ENCODE measurements at regions not wholly inside any gene's neighbourhood (a gene's known extent, or its start where the extent isn't known, plus 50 kb on each side); places are given as distances from the start of the nearest gene placed in this dataset.

DNA sequence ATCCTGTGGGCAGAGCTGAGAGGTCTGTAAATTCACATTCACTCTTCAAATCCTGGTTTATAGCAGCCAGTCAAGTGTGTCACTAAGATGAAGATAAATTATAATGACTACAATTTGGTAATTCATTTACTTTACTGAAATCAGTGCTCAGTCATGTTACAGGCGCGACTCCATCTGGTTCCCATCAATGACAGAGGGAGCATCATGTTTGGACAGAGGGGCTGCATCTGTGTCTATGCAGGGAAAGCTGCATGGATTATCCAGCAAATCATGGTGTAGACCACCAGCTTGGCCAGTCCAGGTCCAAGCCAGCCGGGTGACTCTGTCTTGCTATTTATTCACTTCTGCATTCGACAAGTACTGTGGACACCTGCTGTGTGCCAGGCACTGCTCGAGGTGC, 214.1 kb upstream of the ZNF32 start:
- H3K9ac ChIP-seq (ENCODE audit: low read depth, low read length) = no peak overlapping the region
- no peaks in the 10 kb centered on the region for H3K36me3 ChIP-seq (ENCODE audit: insufficient read depth, low read length)
- H3K4me1 ChIP-seq (ENCODE audit: insufficient read depth, low read length) = no peaks in the 10 kb centered on the region
- no peak for TF ChIP-seq EZH2 (IDR thresholded peaks at IDR 0.05; ENCODE audit: borderline replicate concordance, low read depth, low read length, severe bottlenecking)
- TF ChIP-seq, protein P1, sequence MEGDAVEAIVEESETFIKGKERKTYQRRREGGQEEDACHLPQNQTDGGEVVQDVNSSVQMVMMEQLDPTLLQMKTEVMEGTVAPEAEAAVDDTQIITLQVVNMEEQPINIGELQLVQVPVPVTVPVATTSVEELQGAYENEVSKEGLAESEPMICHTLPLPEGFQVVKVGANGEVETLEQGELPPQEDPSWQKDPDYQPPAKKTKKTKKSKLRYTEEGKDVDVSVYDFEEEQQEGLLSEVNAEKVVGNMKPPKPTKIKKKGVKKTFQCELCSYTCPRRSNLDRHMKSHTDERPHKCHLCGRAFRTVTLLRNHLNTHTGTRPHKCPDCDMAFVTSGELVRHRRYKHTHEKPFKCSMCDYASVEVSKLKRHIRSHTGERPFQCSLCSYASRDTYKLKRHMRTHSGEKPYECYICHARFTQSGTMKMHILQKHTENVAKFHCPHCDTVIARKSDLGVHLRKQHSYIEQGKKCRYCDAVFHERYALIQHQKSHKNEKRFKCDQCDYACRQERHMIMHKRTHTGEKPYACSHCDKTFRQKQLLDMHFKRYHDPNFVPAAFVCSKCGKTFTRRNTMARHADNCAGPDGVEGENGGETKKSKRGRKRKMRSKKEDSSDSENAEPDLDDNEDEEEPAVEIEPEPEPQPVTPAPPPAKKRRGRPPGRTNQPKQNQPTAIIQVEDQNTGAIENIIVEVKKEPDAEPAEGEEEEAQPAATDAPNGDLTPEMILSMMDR (IDR thresholded peaks at IDR 0.05; ENCODE audit: borderline replicate concordance, extremely low read depth, low read length, poor library complexity, severe bottlenecking) = no peak
- H3K9me3 ChIP-seq (ENCODE audit: insufficient read depth, low read length, severe bottlenecking) = no peaks in the 10 kb centered on the region
- H3K4me2 ChIP-seq (ENCODE audit: insufficient read depth, low read length) = no peak overlapping the region
- no peaks in the 10 kb centered on the region for H3K27me3 ChIP-seq (ENCODE audit: insufficient read depth, low read length, poor library complexity)
- no peaks in the 10 kb centered on the region for H4K20me1 ChIP-seq (ENCODE audit: insufficient read depth, low read length)
- H3K4me3 ChIP-seq (ENCODE audit: low read depth in 1 of 2, low read length in 2 of 2) = no peak overlapping the region
- ATAC-seq (ENCODE audit: insufficient read depth, low read depth) (no peak), DNase-seq (no peak)
- no peak overlapping the region for H3K27ac ChIP-seq (ENCODE audit: low read length)
- no peaks in the 10 kb centered on the region for H3K79me2 ChIP-seq (ENCODE audit: insufficient read depth, low read length)
- H2AFZ ChIP-seq (ENCODE audit: low read depth, low read length) = no peak overlapping the region

- no peaks in the 10 kb centered on the region for H3K9me3 ChIP-seq (ENCODE audit: insufficient read depth, low read length, severe bottlenecking)
- H3K4me1 ChIP-seq (ENCODE audit: insufficient read depth, low read length) = no peaks in the 10 kb centered on the region
- H3K79me2 ChIP-seq (ENCODE audit: insufficient read depth, low read length) = no peaks in the 10 kb centered on the region
- no peak overlapping the region for H3K27ac ChIP-seq (ENCODE audit: low read length)
- no peak overlapping the region for H2AFZ ChIP-seq (ENCODE audit: low read depth, low read length)
- H3K36me3 ChIP-seq (ENCODE audit: insufficient read depth, low read length) = no peaks in the 10 kb centered on the region
- H3K27me3 ChIP-seq (ENCODE audit: insufficient read depth, low read length, poor library complexity) = no peaks in the 10 kb centered on the region
- ATAC-seq (ENCODE audit: insufficient read depth, low read depth) (no peak), DNase-seq (no peak)
- no peak overlapping the region for H3K4me3 ChIP-seq (ENCODE audit: low read depth in 1 of 2, low read length in 2 of 2)
- TF ChIP-seq, protein P1 (IDR thresholded peaks at IDR 0.05; ENCODE audit: borderline replicate concordance, extremely low read depth, low read length, poor library complexity, severe bottlenecking) = no peak
- no peak for TF ChIP-seq EZH2 (IDR thresholded peaks at IDR 0.05; ENCODE audit: borderline replicate concordance, low read depth, low read length, severe bottlenecking)
- H3K9ac ChIP-seq (ENCODE audit: low read depth, low read length) = no peak overlapping the region
- no peak overlapping the region for H3K4me2 ChIP-seq (ENCODE audit: insufficient read depth, low read length)
- no peaks in the 10 kb centered on the region for H4K20me1 ChIP-seq (ENCODE audit: insufficient read depth, low read length)
Observed at GRCh38 chr10:43861966-43862751, 213.5 kb upstream of the ZNF32 start.

- ATAC-seq (ENCODE audit: insufficient read depth, low read depth) (no peak), DNase-seq (no peak)
- Histone ChIP-seq H3K27me3 (ENCODE audit: insufficient read depth, low read length, poor library complexity) (no peaks in the 10 kb centered on the region), H3K79me2 (ENCODE audit: insufficient read depth, low read length) (no peaks in the 10 kb centered on the region), H2AFZ (ENCODE audit: low read depth, low read length) (no peak overlapping the region), H3K4me1 (ENCODE audit: insufficient read depth, low read length) (no peaks in the 10 kb centered on the region), H3K9ac (ENCODE audit: low read depth, low read length) (no peak overlapping the region), H3K4me2 (ENCODE audit: insufficient read depth, low read length) (no peak overlapping the region), H4K20me1 (ENCODE audit: insufficient read depth, low read length) (no peaks in the 10 kb centered on the region), H3K9me3 (ENCODE audit: insufficient read depth, low read length, severe bottlenecking) (no peaks in the 10 kb centered on the region), H3K36me3 (ENCODE audit: insufficient read depth, low read length) (no peaks in the 10 kb centered on the region), H3K4me3 (ENCODE audit: low read depth in 1 of 2, low read length in 2 of 2) (no peak overlapping the region), H3K27ac (ENCODE audit: low read length) (no peak overlapping the region)
- no peak for TF ChIP-seq EZH2 (IDR thresholded peaks at IDR 0.05; ENCODE audit: borderline replicate concordance, low read depth, low read length, severe bottlenecking)
- TF ChIP-seq, protein P1 (IDR thresholded peaks at IDR 0.05; ENCODE audit: borderline replicate concordance, extremely low read depth, low read length, poor library complexity, severe bottlenecking) = no peak
Observed at GRCh38 chr10:43859016-43859525, 210.4 kb upstream of the ZNF32 start.
